ENCODE measurements at regions not wholly inside any gene's neighbourhood (a gene's known extent, or its start where the extent isn't known, plus 50 kb on each side); places are given as distances from the start of the nearest gene placed in this dataset.
"Not testable (repeated sequence)": the region's sequence is repeated elsewhere in the genome, so short reads cannot be mapped to it uniquely, and the experiment has no call there.

DNA sequence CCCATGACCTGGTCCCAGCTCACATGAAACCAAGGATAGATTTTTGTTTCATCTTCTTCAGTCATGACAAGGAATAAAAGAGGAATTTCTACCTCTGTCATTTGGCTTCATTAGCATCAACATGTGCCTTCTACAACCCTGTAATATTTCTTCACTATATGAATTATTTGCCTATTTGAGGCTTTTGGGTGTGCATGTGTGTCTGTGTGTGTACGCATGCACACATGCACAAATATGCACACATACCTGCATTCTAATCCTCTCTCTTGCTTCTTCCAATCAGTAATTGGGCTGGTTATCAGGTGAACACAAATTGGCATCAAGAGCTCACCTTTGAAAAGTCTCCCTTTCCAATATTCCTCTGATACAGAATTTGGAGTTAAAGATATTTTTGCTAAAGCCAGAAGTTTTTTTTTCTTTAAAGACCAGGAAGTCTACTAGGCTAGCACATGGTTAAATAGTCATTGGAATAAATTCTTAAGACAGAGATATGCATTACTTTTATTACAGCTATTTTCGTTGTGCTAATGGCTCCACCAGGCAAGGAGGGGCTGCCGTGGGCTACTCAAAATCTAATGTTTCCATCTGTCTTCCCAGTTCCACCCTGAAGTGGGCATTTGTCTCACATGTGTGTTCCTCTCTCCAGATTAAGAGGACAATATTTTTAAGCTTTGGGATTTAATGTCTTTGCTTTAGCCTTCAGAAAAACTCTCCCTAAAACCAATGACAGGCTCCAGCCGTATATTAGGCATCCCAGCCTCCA lies 547.2 kb upstream of the CDH5 start:
- TF ChIP-seq, protein P1, sequence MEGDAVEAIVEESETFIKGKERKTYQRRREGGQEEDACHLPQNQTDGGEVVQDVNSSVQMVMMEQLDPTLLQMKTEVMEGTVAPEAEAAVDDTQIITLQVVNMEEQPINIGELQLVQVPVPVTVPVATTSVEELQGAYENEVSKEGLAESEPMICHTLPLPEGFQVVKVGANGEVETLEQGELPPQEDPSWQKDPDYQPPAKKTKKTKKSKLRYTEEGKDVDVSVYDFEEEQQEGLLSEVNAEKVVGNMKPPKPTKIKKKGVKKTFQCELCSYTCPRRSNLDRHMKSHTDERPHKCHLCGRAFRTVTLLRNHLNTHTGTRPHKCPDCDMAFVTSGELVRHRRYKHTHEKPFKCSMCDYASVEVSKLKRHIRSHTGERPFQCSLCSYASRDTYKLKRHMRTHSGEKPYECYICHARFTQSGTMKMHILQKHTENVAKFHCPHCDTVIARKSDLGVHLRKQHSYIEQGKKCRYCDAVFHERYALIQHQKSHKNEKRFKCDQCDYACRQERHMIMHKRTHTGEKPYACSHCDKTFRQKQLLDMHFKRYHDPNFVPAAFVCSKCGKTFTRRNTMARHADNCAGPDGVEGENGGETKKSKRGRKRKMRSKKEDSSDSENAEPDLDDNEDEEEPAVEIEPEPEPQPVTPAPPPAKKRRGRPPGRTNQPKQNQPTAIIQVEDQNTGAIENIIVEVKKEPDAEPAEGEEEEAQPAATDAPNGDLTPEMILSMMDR (conservative IDR thresholded peaks at IDR 0.05; ENCODE audit: control insufficient read depth, insufficient read depth, low read depth, low read length): no peak
- DNase-seq (ENCODE audit: low read depth): no peak
- no peak overlapping the region for H3K4me3 ChIP-seq (ENCODE audit: control insufficient read depth, low read depth, low read length)

DNA sequence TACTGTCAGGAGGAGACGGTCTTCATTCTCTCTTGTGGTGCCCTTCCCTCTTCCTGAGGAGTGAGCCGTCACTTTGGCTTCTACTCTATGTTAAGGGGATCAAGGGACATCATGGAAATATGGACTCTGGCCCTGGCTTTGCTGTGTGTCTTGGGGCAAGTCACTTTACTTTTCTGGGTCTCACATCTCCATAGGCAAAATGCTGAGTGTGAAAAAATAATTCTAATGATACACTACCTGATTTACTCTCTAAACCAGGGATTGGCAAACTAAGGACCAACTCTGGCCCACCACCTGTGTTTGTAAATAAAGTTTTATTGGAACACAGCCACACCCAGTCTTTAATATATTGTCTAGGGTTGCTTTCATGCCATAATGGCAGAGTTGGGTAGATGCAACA lies 548.7 kb upstream of the CDH5 start:
- TF ChIP-seq, protein P1 (conservative IDR thresholded peaks at IDR 0.05; ENCODE audit: control insufficient read depth, insufficient read depth, low read depth, low read length): no peak
- DNase-seq (ENCODE audit: low read depth): no peak
- no peak overlapping the region for H3K4me3 ChIP-seq (ENCODE audit: control insufficient read depth, low read depth, low read length)

DNA sequence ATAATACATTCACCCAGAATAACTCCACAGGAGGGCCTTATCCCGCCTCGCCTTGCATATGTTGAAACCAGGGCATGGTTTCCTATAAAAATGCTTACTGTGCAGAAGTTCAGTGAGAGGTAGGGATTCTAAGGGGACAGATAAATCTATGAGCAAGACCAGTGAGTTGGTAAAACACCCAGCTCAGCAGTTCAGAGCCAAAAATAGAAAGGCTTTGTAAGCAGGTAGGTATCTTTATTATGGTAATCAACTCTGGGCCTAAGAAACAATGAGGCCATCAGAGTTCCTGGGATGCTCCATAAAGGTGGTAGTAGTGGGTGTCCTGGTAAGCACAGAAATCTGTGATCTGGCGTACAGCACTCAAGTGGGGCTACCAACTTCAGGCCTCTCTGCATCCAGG lies 549.4 kb upstream of the CDH5 start:
- no peak overlapping the region for H3K4me3 ChIP-seq (ENCODE audit: control insufficient read depth, low read depth, low read length)
- DNase-seq (ENCODE audit: low read depth): no peak
- TF ChIP-seq, protein P1 (conservative IDR thresholded peaks at IDR 0.05; ENCODE audit: control insufficient read depth, insufficient read depth, low read depth, low read length): no peak

DNA sequence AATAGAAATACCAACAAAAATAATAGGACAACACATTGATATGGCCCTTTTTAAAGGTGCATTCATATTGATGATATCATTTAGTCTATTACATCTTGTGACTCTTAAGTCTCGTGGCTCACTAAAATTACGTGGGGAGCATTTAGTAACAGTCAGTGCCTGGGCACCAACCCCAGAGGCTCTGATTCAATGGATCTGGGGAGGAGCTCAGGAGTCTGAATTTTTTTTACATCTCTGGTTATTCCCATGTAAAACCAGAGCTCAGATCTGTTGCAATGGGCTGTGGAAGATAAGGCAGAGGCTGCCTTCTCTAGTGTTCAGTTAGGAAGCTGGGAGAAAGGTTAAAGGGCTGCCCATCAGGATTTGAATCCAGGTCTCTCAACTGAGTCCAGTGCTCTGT lies 549.9 kb upstream of the CDH5 start:
- TF ChIP-seq, protein P1 (conservative IDR thresholded peaks at IDR 0.05; ENCODE audit: control insufficient read depth, insufficient read depth, low read depth, low read length): no peak
- no peak for DNase-seq (ENCODE audit: low read depth)

DNA sequence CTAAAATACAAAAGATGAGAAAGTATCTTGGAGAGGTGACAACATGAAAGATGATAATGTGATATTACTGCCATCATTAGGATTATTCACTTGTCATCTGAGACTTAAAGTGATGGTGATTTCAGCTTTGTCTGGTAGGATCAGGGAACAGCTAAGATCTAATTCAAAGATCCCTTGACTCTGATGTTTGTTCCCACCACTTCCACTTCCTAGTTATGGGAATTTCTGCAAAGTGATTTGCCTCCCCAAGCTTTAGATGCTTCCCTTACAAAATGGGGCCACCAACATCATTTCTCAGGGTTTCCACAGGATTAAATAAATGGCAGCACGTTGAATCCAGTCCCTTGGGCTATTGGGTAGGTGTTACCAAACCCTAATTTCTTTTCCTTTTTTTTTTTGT lies 550.8 kb upstream of the CDH5 start:
- TF ChIP-seq, protein P1 (conservative IDR thresholded peaks at IDR 0.05; ENCODE audit: control insufficient read depth, insufficient read depth, low read depth, low read length): no peak
- H3K4me3 ChIP-seq (ENCODE audit: control insufficient read depth, low read depth, low read length): no peak overlapping the region
- DNase-seq (ENCODE audit: low read depth): no peak

More for the DNA sequence above, 549.9 kb upstream of the CDH5 start:
- H3K4me3 ChIP-seq (ENCODE audit: control insufficient read depth, low read depth, low read length): no peak overlapping the region

DNA sequence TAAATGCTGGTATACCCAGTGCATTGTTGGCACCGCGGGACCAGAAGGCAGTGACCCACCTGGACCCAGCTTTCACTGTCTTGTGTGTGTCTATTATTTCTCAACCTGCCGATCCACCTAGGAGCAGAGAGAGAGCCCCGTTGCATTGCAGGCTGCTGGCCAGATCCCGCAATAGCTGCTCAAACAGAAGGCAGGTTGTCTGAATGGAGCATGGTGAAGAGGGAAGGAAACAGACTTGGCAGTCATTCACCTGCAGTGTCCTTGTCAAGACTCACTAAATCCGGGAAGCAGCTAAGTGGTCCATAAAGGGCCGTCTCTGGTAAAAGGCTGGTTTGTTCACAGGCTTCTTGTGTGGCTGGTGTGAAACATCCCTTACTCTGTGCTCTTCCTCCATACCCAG lies 552.6 kb upstream of the CDH5 start:
- not testable (repeated sequence) for DNase-seq (ENCODE audit: low read depth); H3K4me3 ChIP-seq (ENCODE audit: control insufficient read depth, low read depth, low read length)

DNA sequence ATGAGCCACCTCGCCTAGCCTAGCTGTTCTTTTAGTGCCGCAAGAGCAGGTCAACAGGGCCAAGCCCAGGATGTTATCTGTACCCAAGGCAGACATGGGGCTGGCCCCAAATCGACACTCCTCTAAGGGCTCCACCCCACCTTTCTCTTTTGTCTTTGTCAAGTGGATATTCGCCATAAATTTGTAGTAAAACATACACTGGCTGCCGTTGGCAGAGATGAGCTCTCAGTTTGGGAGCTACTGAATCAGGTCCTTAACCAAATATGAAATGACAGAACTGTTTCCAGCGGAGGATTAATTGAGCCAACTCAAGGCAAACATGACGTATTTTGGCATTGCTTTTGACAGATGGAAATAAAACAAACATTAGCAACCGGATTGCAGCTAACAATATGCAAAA lies 556.9 kb upstream of the CDH5 start:
- TF ChIP-seq, protein P1 (conservative IDR thresholded peaks at IDR 0.05; ENCODE audit: control insufficient read depth, insufficient read depth, low read depth, low read length): no peak
- H3K4me3 ChIP-seq (ENCODE audit: control insufficient read depth, low read depth, low read length): no peak overlapping the region
- no peak for DNase-seq (ENCODE audit: low read depth)

Data from fibroblast of mammary gland (primary cell).